Liver (tissue), 3 donors: ENCODE measurements at regions not wholly inside any gene's neighbourhood (a gene's known extent, or its start where the extent isn't known, plus 50 kb on each side); places are given as distances from the start of the nearest gene placed in this dataset.

Experiments
- GABPA ChIP-seq, 2 donors: IDR thresholded peaks in 1 of 2; conservative IDR thresholded peaks in 1 of 2; 2 replicates each; pipeline ENCODE4 v1.6.1; 2016; ENCODE audit warnings: antibody characterized with exemption in 2 of 2, mild to moderate bottlenecking in 1 of 2, moderate library complexity in 1 of 2
- JUND ChIP-seq, 2 donors: IDR thresholded peaks; 2 replicates each; pipeline ENCODE4 v1.6.1; 2016; ENCODE audit warnings: antibody characterized with exemption in 2 of 2
- TF ChIP-seq, protein P1 (sequence below): fragments of 150-350 bp; IDR thresholded peaks from 2 replicates; pipeline ENCODE4 v1.5.1; 2017; ENCODE audit warnings: improper control_type of control experiment, low read depth, low read length; ENCODE audit not compliant: missing input control
- TF ChIP-seq, protein P2 (sequence below): IDR thresholded peaks from 2 replicates; pipeline ENCODE4 v1.6.1; 2016; ENCODE audit warnings: antibody characterized with exemption, mild to moderate bottlenecking
- donor health status: healthy.
- donor health status: healthy.

DNA sequence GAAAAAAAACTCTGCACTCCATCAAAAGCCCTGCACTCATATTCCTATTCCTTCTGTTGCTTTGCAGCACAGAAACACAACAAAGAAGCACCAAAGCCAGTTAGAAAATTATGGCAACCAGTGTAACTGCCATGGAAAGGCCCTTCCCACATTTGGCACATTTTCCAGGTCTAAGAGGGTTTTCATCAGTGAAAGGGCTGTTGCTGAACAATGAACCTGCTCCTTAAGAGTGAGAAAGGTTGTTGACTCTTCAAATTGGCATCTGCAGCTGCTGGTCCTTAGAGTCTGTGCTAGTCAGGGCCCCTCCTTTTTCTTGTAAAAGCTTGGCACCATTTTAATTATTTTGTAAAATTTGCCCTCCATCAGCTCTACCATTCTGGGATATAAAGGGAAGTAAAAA is 378.7 kb upstream of the KITLG start:
- TF ChIP-seq, protein P1, sequence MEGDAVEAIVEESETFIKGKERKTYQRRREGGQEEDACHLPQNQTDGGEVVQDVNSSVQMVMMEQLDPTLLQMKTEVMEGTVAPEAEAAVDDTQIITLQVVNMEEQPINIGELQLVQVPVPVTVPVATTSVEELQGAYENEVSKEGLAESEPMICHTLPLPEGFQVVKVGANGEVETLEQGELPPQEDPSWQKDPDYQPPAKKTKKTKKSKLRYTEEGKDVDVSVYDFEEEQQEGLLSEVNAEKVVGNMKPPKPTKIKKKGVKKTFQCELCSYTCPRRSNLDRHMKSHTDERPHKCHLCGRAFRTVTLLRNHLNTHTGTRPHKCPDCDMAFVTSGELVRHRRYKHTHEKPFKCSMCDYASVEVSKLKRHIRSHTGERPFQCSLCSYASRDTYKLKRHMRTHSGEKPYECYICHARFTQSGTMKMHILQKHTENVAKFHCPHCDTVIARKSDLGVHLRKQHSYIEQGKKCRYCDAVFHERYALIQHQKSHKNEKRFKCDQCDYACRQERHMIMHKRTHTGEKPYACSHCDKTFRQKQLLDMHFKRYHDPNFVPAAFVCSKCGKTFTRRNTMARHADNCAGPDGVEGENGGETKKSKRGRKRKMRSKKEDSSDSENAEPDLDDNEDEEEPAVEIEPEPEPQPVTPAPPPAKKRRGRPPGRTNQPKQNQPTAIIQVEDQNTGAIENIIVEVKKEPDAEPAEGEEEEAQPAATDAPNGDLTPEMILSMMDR = no peak
- TF ChIP-seq GABPA (IDR thresholded peaks at IDR 0.05 in 1 of 2, conservative IDR thresholded peaks at IDR 0.05 in 1 of 2) (no peak), JUND (IDR thresholded peaks at IDR 0.05) (no peak)
- TF ChIP-seq, protein P2, sequence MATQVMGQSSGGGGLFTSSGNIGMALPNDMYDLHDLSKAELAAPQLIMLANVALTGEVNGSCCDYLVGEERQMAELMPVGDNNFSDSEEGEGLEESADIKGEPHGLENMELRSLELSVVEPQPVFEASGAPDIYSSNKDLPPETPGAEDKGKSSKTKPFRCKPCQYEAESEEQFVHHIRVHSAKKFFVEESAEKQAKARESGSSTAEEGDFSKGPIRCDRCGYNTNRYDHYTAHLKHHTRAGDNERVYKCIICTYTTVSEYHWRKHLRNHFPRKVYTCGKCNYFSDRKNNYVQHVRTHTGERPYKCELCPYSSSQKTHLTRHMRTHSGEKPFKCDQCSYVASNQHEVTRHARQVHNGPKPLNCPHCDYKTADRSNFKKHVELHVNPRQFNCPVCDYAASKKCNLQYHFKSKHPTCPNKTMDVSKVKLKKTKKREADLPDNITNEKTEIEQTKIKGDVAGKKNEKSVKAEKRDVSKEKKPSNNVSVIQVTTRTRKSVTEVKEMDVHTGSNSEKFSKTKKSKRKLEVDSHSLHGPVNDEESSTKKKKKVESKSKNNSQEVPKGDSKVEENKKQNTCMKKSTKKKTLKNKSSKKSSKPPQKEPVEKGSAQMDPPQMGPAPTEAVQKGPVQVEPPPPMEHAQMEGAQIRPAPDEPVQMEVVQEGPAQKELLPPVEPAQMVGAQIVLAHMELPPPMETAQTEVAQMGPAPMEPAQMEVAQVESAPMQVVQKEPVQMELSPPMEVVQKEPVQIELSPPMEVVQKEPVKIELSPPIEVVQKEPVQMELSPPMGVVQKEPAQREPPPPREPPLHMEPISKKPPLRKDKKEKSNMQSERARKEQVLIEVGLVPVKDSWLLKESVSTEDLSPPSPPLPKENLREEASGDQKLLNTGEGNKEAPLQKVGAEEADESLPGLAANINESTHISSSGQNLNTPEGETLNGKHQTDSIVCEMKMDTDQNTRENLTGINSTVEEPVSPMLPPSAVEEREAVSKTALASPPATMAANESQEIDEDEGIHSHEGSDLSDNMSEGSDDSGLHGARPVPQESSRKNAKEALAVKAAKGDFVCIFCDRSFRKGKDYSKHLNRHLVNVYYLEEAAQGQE = no peak
